Spleen (tissue), 7 donors: ENCODE measurements at regions not wholly inside any gene's neighbourhood (a gene's known extent, or its start where the extent isn't known, plus 50 kb on each side); places are given as distances from the start of the nearest gene placed in this dataset.

Experiments used
- POLR2AphosphoS5 ChIP-seq, 3 donors: sonication (generic); formaldehyde crosslinking; IDR thresholded peaks; one replicate each; pipeline ENCODE4 v1.5.1; 2017; ENCODE audit warnings: antibody characterized with exemption in 3 of 3
- TF ChIP-seq, protein P1 (sequence below), 11 experiments: fragments of 200-600 bp in 7 of 11; fragments of 450-650 bp in 4 of 11; sonication (generic) in 4 of 11; IDR thresholded peaks in 8 of 11; conservative IDR thresholded peaks in 3 of 11; 1 replicate in 7 of 11; 2 replicates in 4 of 11; pipeline versions ENCODE4 v1.4.0 to v1.8.0; 2016 to 2021; ENCODE audit warnings: antibody characterized with exemption in 11 of 11, inconsistent platforms in 4 of 11, mild to moderate bottlenecking in 1 of 11
- donor health status: DM: no; HTN: no; CAD: no; lungs with moderate emphysema.
- donor health status: DM: no; HTN: no; CAD: no.
- donor health status: DM: no; HTN: no; CAD: no.

- TF ChIP-seq, protein P1, sequence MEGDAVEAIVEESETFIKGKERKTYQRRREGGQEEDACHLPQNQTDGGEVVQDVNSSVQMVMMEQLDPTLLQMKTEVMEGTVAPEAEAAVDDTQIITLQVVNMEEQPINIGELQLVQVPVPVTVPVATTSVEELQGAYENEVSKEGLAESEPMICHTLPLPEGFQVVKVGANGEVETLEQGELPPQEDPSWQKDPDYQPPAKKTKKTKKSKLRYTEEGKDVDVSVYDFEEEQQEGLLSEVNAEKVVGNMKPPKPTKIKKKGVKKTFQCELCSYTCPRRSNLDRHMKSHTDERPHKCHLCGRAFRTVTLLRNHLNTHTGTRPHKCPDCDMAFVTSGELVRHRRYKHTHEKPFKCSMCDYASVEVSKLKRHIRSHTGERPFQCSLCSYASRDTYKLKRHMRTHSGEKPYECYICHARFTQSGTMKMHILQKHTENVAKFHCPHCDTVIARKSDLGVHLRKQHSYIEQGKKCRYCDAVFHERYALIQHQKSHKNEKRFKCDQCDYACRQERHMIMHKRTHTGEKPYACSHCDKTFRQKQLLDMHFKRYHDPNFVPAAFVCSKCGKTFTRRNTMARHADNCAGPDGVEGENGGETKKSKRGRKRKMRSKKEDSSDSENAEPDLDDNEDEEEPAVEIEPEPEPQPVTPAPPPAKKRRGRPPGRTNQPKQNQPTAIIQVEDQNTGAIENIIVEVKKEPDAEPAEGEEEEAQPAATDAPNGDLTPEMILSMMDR (IDR thresholded peaks at IDR 0.05 in 8 of 11, conservative IDR thresholded peaks at IDR 0.05 in 3 of 11), result no peak
- no peak for TF ChIP-seq POLR2AphosphoS5 (IDR thresholded peaks at IDR 0.05)
Measured at GRCh38 chr2:156884216-156884615, 373.3 kb upstream of the GALNT5 start.
